HG03280 (cell line): ENCODE measurements at regions not wholly inside any gene's neighbourhood (a gene's known extent, or its start where the extent isn't known, plus 50 kb on each side); places are given as distances from the start of the nearest gene placed in this dataset.
"Not testable (repeated sequence)": the region's sequence is repeated elsewhere in the genome, so short reads cannot be mapped to it uniquely, and the experiment has no call there.

Experiments
- ATAC-seq: cut with Tn5 transposase; IDR thresholded peaks from one replicate; pipeline ENCODE4 v1.9.1; 2021; ENCODE audit warnings: mild to moderate bottlenecking, moderate library complexity; ENCODE audit not compliant: unreplicated experiment

DNA sequence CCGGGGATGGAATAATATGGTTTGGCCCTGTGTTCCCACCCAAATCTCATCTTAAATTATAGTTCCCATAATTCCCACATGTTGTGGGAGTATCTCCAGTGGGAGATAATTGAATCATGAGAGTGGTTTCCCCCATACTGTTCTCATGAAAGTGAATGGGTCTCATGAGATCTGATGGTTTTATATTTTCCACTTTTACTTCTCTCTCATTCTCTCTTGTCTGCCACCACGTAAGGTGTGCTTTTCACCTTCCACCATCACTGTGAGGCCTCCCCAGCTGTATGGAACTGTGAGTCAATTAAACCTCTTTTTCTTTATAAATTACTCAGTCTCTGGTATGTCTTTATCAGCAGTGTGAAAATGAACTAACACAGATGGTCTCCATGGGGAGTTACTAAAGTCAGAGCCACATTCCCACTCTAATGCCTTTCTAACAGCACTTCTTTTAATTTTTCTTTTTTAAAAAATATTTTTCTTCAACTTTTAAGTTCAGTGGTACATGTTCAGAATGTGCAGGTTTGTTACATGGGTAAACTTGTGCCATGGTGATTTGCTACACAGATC, 306.6 kb downstream of the DTHD1 start:
- no peak for ATAC-seq

DNA sequence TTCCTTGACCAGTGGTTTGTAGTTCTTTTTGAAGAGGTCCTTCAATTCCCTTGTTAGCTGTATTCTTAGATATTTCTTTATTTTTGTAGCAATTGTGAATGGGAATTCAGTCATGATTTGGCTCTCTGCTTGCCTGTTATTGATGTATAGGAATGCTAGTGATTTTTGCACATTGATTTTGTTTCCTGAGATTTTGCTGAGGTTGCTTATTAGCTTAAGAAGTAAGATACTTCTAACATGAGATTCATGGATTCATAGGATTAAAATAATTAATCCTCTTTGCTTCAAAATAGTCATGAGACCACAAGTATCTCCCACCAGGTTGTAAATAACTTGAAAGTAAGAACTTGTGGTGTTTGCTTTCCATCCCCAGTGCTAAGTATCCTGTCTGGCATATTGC, 308.9 kb downstream of the DTHD1 start:
- ATAC-seq = no peak

- ATAC-seq = no peak
These were observed 320.6 kb downstream of the DTHD1 start for GRCh38 chr4:36601864-36602495.

DNA sequence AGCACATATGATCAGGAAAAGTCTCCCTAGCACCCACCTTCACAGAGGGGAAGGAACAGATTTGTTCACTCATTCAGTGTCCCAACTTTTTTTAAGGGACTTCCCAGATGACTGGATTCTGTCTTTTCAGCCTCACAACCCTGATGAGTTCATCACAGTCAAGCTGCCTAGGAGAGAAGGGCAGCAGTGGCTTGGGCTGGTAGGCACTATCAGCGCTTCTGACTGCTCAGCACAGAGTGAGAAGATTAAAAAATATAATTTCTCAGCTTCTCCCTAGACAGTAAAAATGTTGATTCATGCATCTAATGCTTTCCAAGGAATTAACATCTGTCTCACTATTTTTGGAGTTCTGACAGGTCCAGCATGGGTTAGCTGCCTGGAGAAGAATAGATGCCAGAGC, 328.2 kb downstream of the DTHD1 start:
- ATAC-seq = no peak

GRCh38 chr4:36610628-36611027, 329.2 kb downstream of the DTHD1 start:
- ATAC-seq = no peak

DNA sequence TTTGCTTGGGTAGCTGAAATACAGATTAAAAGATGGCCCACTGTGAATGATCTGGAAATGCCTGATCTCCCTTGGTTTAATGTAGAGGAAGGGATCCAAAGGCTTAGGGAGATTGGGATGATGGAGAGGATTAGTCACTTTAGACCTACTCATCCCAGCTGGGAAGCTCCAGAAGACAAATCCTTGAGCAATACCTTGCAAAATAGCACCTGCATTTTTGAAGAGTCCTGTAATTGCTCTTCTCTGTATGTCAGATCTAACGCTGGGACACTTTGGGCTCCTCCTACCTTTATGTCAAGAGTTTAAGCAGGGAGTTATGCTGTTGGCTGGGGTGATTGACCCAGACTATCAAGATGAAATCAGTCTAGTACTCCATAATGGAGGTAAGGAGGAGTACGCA, 331.7 kb downstream of the DTHD1 start:
- not testable (repeated sequence) for ATAC-seq

DNA sequence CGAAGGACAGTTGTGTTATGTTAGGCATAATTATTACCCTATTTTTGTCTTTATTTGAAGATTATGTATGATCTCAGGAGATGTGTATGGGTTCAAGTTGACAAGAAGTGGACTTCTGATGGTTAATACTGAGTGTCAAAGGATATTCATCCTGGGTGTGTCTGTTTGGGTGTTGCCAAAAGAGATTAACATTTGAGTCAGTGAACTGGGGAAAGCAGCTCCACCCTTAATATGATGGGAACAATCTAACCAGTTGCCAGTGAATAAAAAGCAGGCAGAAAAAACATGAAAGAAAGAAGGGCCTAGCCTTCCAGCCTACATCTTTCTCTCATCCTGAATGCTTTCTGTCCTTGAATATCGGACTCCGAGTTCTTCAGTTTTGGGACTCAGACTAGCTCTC, 332.6 kb downstream of the DTHD1 start:
- ATAC-seq = no peak

GRCh38 chr4:36618102-36618501, 336.7 kb downstream of the DTHD1 start:
- no peak for ATAC-seq

- ATAC-seq = no peak
These were observed 342.6 kb downstream of the DTHD1 start for GRCh38 chr4:36624030-36624429.

GRCh38 chr4:36638273-36638811, 356.9 kb downstream of the DTHD1 start:
- no peak for ATAC-seq

- ATAC-seq = no peak
These were observed 359.5 kb downstream of the DTHD1 start for GRCh38 chr4:36640876-36641275.

DNA sequence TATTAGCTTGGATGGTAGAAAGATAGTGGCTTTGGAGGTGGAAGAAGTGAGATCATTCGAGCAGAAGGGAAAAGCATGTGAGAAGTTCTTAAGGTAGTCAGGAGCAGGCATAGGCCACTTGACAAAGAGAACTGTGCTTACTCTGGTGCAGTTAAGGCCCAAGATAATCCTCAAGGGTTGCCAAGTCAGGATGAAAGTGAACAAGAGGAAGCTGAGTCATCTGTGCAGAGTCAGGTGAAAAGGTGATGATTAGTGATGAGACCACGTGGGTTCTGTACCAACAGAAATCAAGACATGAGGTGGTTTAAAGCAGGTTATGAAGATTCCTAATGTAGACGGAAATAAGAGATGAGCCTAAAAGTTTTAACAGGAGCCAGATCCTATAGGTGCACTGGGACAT, 369.8 kb downstream of the DTHD1 start:
- ATAC-seq = peak; percentile 94

DNA sequence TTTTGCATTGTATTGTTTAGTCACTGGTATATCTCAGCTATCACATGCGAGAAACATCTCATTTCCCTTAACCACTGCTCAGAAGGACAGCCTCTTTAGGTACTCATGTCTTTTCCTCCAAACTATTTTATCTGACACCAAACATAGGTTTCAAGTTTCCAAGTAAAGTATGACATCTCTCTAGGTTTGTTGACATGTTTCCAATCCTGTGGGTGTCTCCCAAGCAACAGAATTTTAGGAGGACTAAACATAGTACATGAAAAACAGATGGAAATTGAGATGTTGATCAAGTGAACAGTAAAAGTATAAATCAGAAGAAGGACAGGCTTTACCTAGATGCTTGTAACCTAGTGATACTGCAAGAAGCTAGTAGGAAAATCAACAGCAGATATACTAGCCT, 371.4 kb downstream of the DTHD1 start:
- ATAC-seq = no peak

- no peak for ATAC-seq
These were observed 384.6 kb downstream of the DTHD1 start for GRCh38 chr4:36665985-36666527.

DNA sequence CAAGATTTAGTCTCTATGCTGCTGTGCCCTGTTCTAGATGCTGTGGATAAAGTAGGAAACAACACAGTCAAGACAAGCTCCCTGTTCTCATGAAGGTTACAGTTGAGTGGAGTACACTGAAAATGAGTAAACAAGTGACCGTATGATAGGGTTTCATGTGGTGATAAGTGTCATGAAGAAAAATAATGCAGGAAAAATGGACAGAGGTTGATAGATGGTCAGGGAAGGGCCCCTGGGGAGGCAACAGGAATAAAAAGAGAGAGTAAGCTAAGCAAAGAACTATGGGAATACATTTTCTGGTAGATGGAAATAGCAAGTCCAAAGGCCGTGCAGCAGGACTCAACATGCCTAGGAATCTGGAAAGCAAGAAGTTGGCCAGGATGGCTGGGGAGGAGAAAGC, 394.0 kb downstream of the DTHD1 start:
- ATAC-seq = no peak

GRCh38 chr4:36676139-36677050, 395.0 kb downstream of the DTHD1 start:
- ATAC-seq = no peak

- no peak for ATAC-seq
These were observed 395.7 kb downstream of the DTHD1 start for GRCh38 chr4:36677112-36677511.

- ATAC-seq = no peak
These were observed 396.5 kb downstream of the DTHD1 start for GRCh38 chr4:36677874-36678273.

DNA sequence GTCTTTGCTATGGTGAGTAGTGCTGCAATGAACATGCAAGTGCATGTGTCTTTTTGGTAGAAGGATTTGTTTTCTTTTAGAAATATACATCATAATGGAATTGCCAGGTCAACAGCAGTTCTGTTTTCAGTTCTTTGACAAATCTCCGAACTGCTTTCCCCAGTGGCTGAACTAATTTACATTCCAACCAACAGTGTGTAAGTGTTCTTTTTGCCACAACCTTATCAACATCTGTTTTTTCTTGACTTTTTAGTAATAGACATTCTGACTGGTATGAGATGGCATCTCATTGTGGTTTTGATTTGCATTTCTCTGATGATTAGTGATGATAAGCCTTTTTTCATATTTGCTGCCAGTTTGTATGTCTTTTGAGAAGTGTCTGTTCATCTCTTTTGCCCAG, 406.3 kb downstream of the DTHD1 start:
- ATAC-seq = no peak

DNA sequence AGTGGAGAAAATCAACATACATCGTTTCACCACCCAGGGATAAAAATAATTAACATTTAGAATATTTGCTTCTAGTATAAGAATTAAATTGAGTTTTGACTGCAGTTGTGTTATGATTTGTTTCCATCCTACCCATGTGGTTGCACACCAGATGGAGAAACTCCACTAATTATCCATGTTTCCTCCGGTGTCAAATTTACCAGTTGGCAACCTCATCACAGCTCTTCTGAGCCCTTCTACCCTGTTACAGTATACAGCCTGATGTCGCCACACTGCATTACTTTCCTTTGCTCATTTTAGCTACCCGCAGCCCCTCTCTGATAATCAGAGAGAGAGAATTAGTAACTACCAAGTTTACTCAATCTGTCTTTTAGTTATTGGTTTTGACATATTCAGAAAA, 411.2 kb downstream of the DTHD1 start:
- no peak for ATAC-seq

GRCh38 chr4:36702245-36702644, 420.8 kb downstream of the DTHD1 start:
- no peak for ATAC-seq

- ATAC-seq = no peak
These were observed 422.9 kb downstream of the DTHD1 start for GRCh38 chr4:36704289-36704688.
